CD4-positive, alpha-beta T cell treated with Interleukin-4 for 1 hour (primary cell): ENCODE measurements at regions not wholly inside any gene's neighbourhood (a gene's known extent, or its start where the extent isn't known, plus 50 kb on each side); places are given as distances from the start of the nearest gene placed in this dataset.

Experiments
- DNase-seq, 2 donors: peaks; one replicate each; pipeline ENCODE4 v3.0.0-alpha.2; 2020 to 2022

GRCh38 chr3:72060447-72061034 is 275.6 kb upstream of the PROK2 start:
- no peak for DNase-seq

GRCh38 chr3:72058493-72059081 is 273.6 kb upstream of the PROK2 start:
- DNase-seq: no peak

- no peak for DNase-seq
Measured at GRCh38 chr3:72055436-72055835, 270.5 kb upstream of the PROK2 start.

GRCh38 chr3:72054976-72055375 is 270.0 kb upstream of the PROK2 start:
- DNase-seq: no peak

GRCh38 chr3:72052841-72053409 is 268.0 kb upstream of the PROK2 start:
- no peak for DNase-seq

- DNase-seq: no peak
Measured at GRCh38 chr3:72050771-72051170, 265.8 kb upstream of the PROK2 start.

- no peak for DNase-seq
Measured at GRCh38 chr3:72050048-72050632, 265.2 kb upstream of the PROK2 start.

- DNase-seq: no peak
Measured at GRCh38 chr3:72049300-72049699, 264.4 kb upstream of the PROK2 start.

GRCh38 chr3:72048873-72049272 is 263.9 kb upstream of the PROK2 start:
- DNase-seq: no peak

- DNase-seq: no peak
Measured at GRCh38 chr3:72047221-72047871, 262.4 kb upstream of the PROK2 start.

GRCh38 chr3:72044231-72044855 is 259.4 kb upstream of the PROK2 start:
- no peak for DNase-seq

GRCh38 chr3:72043204-72044133 is 258.5 kb upstream of the PROK2 start:
- DNase-seq: peak in 1 of 2 donors; percentile 37

GRCh38 chr3:72042397-72043203 is 257.7 kb upstream of the PROK2 start:
- no peak for DNase-seq

- DNase-seq: no peak
Measured at GRCh38 chr3:72041511-72041910, 256.6 kb upstream of the PROK2 start.

- DNase-seq: no peak
Measured at GRCh38 chr3:72041076-72041475, 256.1 kb upstream of the PROK2 start.

- DNase-seq: no peak
Measured at GRCh38 chr3:72039677-72040076, 254.7 kb upstream of the PROK2 start.

GRCh38 chr3:72036899-72037298 is 252.0 kb upstream of the PROK2 start:
- DNase-seq: no peak

GRCh38 chr3:72035606-72036005 is 250.7 kb upstream of the PROK2 start:
- no peak for DNase-seq

GRCh38 chr3:72034986-72035385 is 250.0 kb upstream of the PROK2 start:
- DNase-seq: no peak

GRCh38 chr3:72033666-72034428 is 248.9 kb upstream of the PROK2 start:
- DNase-seq: no peak
